ENCODE measurements at regions not wholly inside any gene's neighbourhood (a gene's known extent, or its start where the extent isn't known, plus 50 kb on each side); places are given as distances from the start of the nearest gene placed in this dataset.

DNA sequence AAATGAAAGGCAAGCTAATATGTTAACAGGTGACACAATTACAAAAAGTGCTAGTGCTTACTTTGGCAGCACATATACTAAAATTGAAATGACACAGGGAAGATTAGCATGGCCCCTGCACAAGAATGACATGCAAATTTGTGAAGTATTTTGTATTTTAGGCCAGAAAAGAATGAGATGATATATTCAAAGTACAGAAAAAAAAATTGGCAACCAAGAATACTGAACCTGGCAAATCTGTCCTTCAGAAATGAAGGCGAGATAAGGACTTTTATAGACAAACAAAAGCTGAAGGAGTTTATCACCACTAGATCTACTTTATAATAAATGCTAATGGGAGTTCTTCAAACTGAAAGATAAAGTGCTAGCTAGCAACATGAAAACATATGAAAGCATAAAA lies 350.0 kb upstream of the POU3F1 start:
- TF ChIP-seq EZH2phosphoT487 (IDR thresholded peaks at IDR 0.05; ENCODE audit: borderline replicate concordance, low read length): no peak
- TF ChIP-seq, protein P1, sequence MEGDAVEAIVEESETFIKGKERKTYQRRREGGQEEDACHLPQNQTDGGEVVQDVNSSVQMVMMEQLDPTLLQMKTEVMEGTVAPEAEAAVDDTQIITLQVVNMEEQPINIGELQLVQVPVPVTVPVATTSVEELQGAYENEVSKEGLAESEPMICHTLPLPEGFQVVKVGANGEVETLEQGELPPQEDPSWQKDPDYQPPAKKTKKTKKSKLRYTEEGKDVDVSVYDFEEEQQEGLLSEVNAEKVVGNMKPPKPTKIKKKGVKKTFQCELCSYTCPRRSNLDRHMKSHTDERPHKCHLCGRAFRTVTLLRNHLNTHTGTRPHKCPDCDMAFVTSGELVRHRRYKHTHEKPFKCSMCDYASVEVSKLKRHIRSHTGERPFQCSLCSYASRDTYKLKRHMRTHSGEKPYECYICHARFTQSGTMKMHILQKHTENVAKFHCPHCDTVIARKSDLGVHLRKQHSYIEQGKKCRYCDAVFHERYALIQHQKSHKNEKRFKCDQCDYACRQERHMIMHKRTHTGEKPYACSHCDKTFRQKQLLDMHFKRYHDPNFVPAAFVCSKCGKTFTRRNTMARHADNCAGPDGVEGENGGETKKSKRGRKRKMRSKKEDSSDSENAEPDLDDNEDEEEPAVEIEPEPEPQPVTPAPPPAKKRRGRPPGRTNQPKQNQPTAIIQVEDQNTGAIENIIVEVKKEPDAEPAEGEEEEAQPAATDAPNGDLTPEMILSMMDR (IDR thresholded peaks at IDR 0.05; ENCODE audit: low read depth, low read length, poor library complexity, severe bottlenecking): no peak

Data from DOHH2 (cell line).